MV-4-11 (cell line): ENCODE measurements at regions not wholly inside any gene's neighbourhood (a gene's known extent, or its start where the extent isn't known, plus 50 kb on each side); places are given as distances from the start of the nearest gene placed in this dataset.

Experiments used
- DNase-seq: peaks from one replicate; lab custom pipeline; 2025; lab: John Stamatoyannopoulos, UW

GRCh38 chr12:43294916-43295315, 257.1 kb downstream of the ADAMTS20 start:
- DNase-seq: no peak

- DNase-seq: no peak
Measured at GRCh38 chr12:43294147-43294546, 257.9 kb downstream of the ADAMTS20 start.

GRCh38 chr12:43293396-43293795, 258.6 kb downstream of the ADAMTS20 start:
- DNase-seq: no peak

- no peak for DNase-seq
Measured at GRCh38 chr12:43292699-43293098, 259.3 kb downstream of the ADAMTS20 start.

- DNase-seq: no peak
Measured at GRCh38 chr12:43291516-43291915, 260.5 kb downstream of the ADAMTS20 start.

- no peak for DNase-seq
Measured at GRCh38 chr12:43290836-43291235, 261.2 kb downstream of the ADAMTS20 start.

GRCh38 chr12:43289426-43289801, 262.6 kb downstream of the ADAMTS20 start:
- no peak for DNase-seq

GRCh38 chr12:43288671-43289425, 263.2 kb downstream of the ADAMTS20 start:
- DNase-seq: peak; percentile 73

GRCh38 chr12:43287706-43288383, 264.2 kb downstream of the ADAMTS20 start:
- no peak for DNase-seq

- DNase-seq: no peak
Measured at GRCh38 chr12:43286986-43287385, 265.0 kb downstream of the ADAMTS20 start.

- DNase-seq: no peak
Measured at GRCh38 chr12:43285159-43285598, 266.8 kb downstream of the ADAMTS20 start.

- no peak for DNase-seq
Measured at GRCh38 chr12:43284486-43285158, 267.4 kb downstream of the ADAMTS20 start.

GRCh38 chr12:43283206-43283605, 268.8 kb downstream of the ADAMTS20 start:
- no peak for DNase-seq

GRCh38 chr12:43282106-43282505, 269.9 kb downstream of the ADAMTS20 start:
- DNase-seq: no peak

GRCh38 chr12:43281563-43281962, 270.4 kb downstream of the ADAMTS20 start:
- DNase-seq: no peak

- DNase-seq: no peak
Measured at GRCh38 chr12:43278541-43278832, 273.5 kb downstream of the ADAMTS20 start.

GRCh38 chr12:43277651-43278540, 274.1 kb downstream of the ADAMTS20 start:
- DNase-seq: peak; percentile 80

- DNase-seq: no peak
Measured at GRCh38 chr12:43273467-43273866, 278.5 kb downstream of the ADAMTS20 start.

- no peak for DNase-seq
Measured at GRCh38 chr12:43271659-43272058, 280.3 kb downstream of the ADAMTS20 start.

GRCh38 chr12:43267818-43268217, 284.2 kb downstream of the ADAMTS20 start:
- no peak for DNase-seq

GRCh38 chr12:43261701-43262100, 290.3 kb downstream of the ADAMTS20 start:
- DNase-seq: no peak

- no peak for DNase-seq
Measured at GRCh38 chr12:43255522-43256111, 296.4 kb downstream of the ADAMTS20 start.
